Lower leg skin (tissue), 4 donors: ENCODE measurements at regions not wholly inside any gene's neighbourhood (a gene's known extent, or its start where the extent isn't known, plus 50 kb on each side); places are given as distances from the start of the nearest gene placed in this dataset.
"Not testable (repeated sequence)": the region's sequence is repeated elsewhere in the genome, so short reads cannot be mapped to it uniquely, and the experiment has no call there.

Experiments used
- DNase-seq, 2 donors: peaks; one replicate each; pipeline ENCODE4 v3.0.0-alpha.2; 2019; ENCODE audit warnings: low spot score in 2 of 2
- H3K4me3 ChIP-seq: fragments of 200-600 bp; sonication (generic); 2 replicates; pipeline ENCODE4 v1.5.1; 2017; ENCODE audit warnings: mild to moderate bottlenecking, low read depth; ENCODE audit not compliant: poor library complexity, severe bottlenecking
- POLR2A ChIP-seq, 2 donors: fragments of 450-650 bp; IDR thresholded peaks; one replicate each; pipeline ENCODE4 v1.6.1; 2016 to 2017; ENCODE audit warnings: antibody characterized with exemption in 2 of 2, mild to moderate bottlenecking in 1 of 2, moderate library complexity in 1 of 2
- WGBS, 2 donors: methylation state at CpG; one replicate each; pipeline ENCODE4 v1.1.5; 2018; 5-methylcytosine and 5-hydroxymethylcytosine counted together
- intact Hi-C: fragments of 100-400 bp; cut with DNase I; formaldehyde crosslinking; loops from one replicate; pipeline ENCODE4 v1.15.0; 2023; ENCODE audit warnings: low total_unique reads
- TF ChIP-seq, protein P1 (sequence below), 3 donors: fragments of 450-650 bp; IDR thresholded peaks; one replicate each; pipeline ENCODE4 v1.5.1; 2016; ENCODE audit warnings: antibody characterized with exemption in 3 of 3, mild to moderate bottlenecking in 3 of 3, moderate library complexity in 2 of 3

DNA sequence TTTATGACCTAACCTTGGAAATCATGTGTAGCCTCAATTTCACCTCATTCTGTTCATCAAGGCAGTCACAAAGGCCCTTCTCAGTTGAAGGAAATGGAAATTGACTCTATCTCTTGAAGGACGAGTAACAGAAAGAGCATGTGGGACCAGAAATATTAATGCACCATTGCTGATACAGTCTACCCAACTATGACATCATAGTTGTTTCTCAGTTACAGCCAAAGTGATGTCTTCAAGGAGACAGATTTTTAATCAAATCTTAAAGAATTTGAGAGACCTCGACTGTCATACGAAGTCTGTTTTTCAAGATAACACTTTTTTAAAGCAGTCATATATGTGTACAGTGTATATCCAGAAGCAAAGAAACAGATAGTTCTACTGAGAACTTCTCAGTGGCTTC, 335.7 kb upstream of the PHF14 start:
- TF ChIP-seq POLR2A (IDR thresholded peaks at IDR 0.05), result no peak
- TF ChIP-seq, protein P1, sequence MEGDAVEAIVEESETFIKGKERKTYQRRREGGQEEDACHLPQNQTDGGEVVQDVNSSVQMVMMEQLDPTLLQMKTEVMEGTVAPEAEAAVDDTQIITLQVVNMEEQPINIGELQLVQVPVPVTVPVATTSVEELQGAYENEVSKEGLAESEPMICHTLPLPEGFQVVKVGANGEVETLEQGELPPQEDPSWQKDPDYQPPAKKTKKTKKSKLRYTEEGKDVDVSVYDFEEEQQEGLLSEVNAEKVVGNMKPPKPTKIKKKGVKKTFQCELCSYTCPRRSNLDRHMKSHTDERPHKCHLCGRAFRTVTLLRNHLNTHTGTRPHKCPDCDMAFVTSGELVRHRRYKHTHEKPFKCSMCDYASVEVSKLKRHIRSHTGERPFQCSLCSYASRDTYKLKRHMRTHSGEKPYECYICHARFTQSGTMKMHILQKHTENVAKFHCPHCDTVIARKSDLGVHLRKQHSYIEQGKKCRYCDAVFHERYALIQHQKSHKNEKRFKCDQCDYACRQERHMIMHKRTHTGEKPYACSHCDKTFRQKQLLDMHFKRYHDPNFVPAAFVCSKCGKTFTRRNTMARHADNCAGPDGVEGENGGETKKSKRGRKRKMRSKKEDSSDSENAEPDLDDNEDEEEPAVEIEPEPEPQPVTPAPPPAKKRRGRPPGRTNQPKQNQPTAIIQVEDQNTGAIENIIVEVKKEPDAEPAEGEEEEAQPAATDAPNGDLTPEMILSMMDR (IDR thresholded peaks at IDR 0.05), result no peak

DNA sequence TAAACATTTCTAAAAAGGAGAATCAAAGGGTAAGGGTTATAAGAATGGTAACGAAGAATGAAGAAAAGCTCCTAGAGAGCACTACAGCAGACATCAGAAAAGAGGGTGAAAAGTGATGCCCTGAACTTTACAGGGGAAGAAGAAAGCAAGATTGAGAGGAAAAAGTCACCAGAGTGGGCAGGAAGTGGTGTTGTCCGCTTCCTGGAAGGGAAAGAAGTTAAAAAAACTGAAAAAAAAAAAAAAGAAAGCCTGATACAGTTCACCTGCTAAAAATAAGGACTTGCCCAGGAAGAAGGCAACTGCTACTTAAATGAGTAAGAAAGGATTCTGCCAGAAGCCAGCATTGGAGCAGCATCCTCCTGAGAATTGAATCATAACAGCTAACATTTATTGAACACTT, 330.1 kb upstream of the PHF14 start:
- 65 to 74% methylated on average over 2 of the region's 2 CpGs for WGBS, 2 donors
- TF ChIP-seq POLR2A (IDR thresholded peaks at IDR 0.05), result no peak
- TF ChIP-seq, protein P1 (IDR thresholded peaks at IDR 0.05), result no peak
- intact Hi-C loops, result no loop called here
- DNase-seq, result no peak
- H3K4me3 ChIP-seq, result no peak overlapping the region

More for the DNA sequence above, 335.7 kb upstream of the PHF14 start:
- intact Hi-C loops, result no loop called here
- DNase-seq, result no peak
- H3K4me3 ChIP-seq, result no peak overlapping the region
- 78 to 85% methylated on average over 3 of the region's 3 CpGs for WGBS, 2 donors

DNA sequence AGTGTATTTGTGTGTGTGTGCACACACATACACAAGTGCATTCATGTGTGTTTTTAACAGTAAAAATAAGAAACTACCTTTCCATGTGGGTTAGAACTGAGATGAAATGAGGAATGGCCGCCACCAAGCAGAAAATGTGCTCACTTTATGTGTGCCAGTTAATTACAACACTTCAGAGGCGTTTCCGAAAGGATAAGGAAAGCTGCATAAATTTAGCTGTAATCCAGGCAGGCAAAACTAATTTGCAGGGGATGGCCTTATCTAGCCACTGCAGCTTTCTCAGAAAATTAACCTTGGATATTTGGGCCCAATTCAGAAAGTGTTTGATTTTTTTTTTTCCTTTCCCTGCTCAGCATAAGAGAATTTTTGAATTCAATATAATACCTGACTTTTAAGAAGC, 328.8 kb upstream of the PHF14 start:
- DNase-seq, result no peak

DNA sequence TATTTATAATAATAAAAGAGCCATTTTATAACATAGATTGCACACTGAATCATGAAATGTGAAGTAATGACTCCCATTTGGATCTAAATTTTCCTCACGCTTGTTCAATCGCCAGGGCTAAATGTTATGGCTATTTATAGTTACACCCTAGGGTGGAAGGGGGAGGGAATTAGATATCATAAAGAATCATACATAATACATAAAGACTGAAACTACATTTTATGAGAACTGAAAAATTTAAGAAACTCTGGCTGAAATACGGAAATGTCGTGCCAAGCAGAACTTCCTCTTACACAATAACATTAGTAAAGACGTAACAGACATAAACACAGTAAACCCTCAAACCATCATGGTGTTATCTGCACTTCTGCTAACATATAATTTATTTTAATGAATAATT, 327.5 kb upstream of the PHF14 start:
- intact Hi-C loops, result no loop called here
- DNase-seq, result no peak
- WGBS, 2 donors, result 31 to 39% methylated on average over 5 of the region's 5 CpGs
- H3K4me3 ChIP-seq, result no peak overlapping the region
- no peak for TF ChIP-seq POLR2A (IDR thresholded peaks at IDR 0.05)
- TF ChIP-seq, protein P1 (IDR thresholded peaks at IDR 0.05), result no peak

More for the DNA sequence above, 328.8 kb upstream of the PHF14 start:
- H3K4me3 ChIP-seq, result no peak overlapping the region
- TF ChIP-seq, protein P1 (IDR thresholded peaks at IDR 0.05), result no peak
- no peak for TF ChIP-seq POLR2A (IDR thresholded peaks at IDR 0.05)
- WGBS, 2 donors, result 57 to 63% methylated on average over 3 of the region's 3 CpGs
- intact Hi-C loops, result no loop called here

DNA sequence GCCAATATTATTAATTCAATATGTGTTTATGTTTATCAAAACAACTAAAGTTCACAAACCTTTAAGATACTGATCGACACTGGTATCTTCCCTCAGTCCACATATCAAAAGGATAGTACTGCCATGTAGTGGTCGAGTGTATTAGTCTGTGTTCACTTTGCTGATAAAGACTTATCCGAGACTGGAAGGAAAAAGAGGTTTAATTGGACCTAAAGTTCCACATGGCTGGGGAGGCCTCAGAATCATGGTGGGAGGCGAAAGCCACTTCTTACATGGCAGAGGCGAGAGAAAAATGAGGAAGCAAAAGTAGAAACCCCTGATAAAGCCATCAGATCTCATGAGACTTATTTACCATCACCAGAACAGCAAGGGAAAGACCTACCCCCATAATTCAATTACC, 325.4 kb upstream of the PHF14 start:
- WGBS, 2 donors, result 75 to 87% methylated on average over 5 of the region's 5 CpGs
- H3K4me3 ChIP-seq, result no peak overlapping the region
- no peak for DNase-seq
- intact Hi-C loops, result no loop called here
- TF ChIP-seq POLR2A (IDR thresholded peaks at IDR 0.05), result no peak
- TF ChIP-seq, protein P1 (IDR thresholded peaks at IDR 0.05), result no peak

DNA sequence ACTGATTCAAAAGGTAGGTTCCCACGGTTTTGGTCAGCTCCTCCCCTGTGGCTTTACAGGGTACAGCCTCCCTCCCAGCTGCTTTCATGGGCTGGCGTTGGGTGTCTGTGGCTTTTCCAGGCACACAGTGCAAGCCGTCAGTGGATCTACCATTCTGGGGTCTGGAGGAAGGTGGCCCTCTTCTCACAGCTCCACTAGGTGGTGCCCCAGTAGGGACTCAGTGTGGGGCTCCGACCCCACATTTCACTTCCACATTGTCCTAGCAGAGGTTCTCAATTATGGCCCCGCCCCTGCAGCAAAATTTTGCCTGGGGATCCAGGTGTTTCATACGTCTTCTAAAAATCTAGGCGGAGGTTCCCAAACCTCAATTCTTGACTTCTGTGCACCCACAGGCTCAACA, 324.6 kb upstream of the PHF14 start:
- H3K4me3 ChIP-seq, intact Hi-C loops, DNase-seq: not testable (repeated sequence)
- 74 to 79% methylated on average over 7 of the region's 7 CpGs for WGBS, 2 donors
